ENCODE measurements at regions not wholly inside any gene's neighbourhood (a gene's known extent, or its start where the extent isn't known, plus 50 kb on each side); places are given as distances from the start of the nearest gene placed in this dataset.

GRCh38 chr3:139755551-139755950 lies 77.8 kb upstream of the NMNAT3 start:
- no peaks in the 10 kb centered on the region for H4K20me1 ChIP-seq (ENCODE audit: insufficient read depth, low read length)
- no peaks in the 10 kb centered on the region for H3K9me3 ChIP-seq (ENCODE audit: insufficient read depth, low read length, severe bottlenecking)
- H3K4me1 ChIP-seq (ENCODE audit: insufficient read depth, low read length): no peaks in the 10 kb centered on the region
- no peak overlapping the region for H3K4me3 ChIP-seq (ENCODE audit: low read depth in 1 of 2, low read length in 2 of 2)
- H3K27ac ChIP-seq (ENCODE audit: low read length): no peak overlapping the region
- H3K79me2 ChIP-seq (ENCODE audit: insufficient read depth, low read length): no peaks in the 10 kb centered on the region
- H3K27me3 ChIP-seq (ENCODE audit: insufficient read depth, low read length, poor library complexity): peaks cover 4% of the 10 kb centered on the region
- no peak overlapping the region for H2AFZ ChIP-seq (ENCODE audit: low read depth, low read length)
- H3K4me2 ChIP-seq (ENCODE audit: insufficient read depth, low read length): no peak overlapping the region
- no peak for TF ChIP-seq EZH2 (IDR thresholded peaks at IDR 0.05; ENCODE audit: borderline replicate concordance, low read depth, low read length, severe bottlenecking)
- TF ChIP-seq CTCF (IDR thresholded peaks at IDR 0.05; ENCODE audit: borderline replicate concordance, extremely low read depth, low read length, poor library complexity, severe bottlenecking): no peak
- H3K36me3 ChIP-seq (ENCODE audit: insufficient read depth, low read length): no peaks in the 10 kb centered on the region
- DNase-seq (no peak), ATAC-seq (ENCODE audit: insufficient read depth, low read depth) (no peak)
- H3K9ac ChIP-seq (ENCODE audit: low read depth, low read length): no peak overlapping the region

- H3K9ac ChIP-seq (ENCODE audit: low read depth, low read length): no peak overlapping the region
- TF ChIP-seq EZH2 (IDR thresholded peaks at IDR 0.05; ENCODE audit: borderline replicate concordance, low read depth, low read length, severe bottlenecking): no peak
- no peak for TF ChIP-seq CTCF (IDR thresholded peaks at IDR 0.05; ENCODE audit: borderline replicate concordance, extremely low read depth, low read length, poor library complexity, severe bottlenecking)
- ATAC-seq (ENCODE audit: insufficient read depth, low read depth) (no peak), DNase-seq (no peak)
- H3K36me3 ChIP-seq (ENCODE audit: insufficient read depth, low read length): no peaks in the 10 kb centered on the region
- no peak overlapping the region for H3K4me2 ChIP-seq (ENCODE audit: insufficient read depth, low read length)
- H4K20me1 ChIP-seq (ENCODE audit: insufficient read depth, low read length): no peaks in the 10 kb centered on the region
- H3K27ac ChIP-seq (ENCODE audit: low read length): no peak overlapping the region
- H3K27me3 ChIP-seq (ENCODE audit: insufficient read depth, low read length, poor library complexity): no peaks in the 10 kb centered on the region
- no peaks in the 10 kb centered on the region for H3K79me2 ChIP-seq (ENCODE audit: insufficient read depth, low read length)
- no peak overlapping the region for H2AFZ ChIP-seq (ENCODE audit: low read depth, low read length)
- H3K4me3 ChIP-seq (ENCODE audit: low read depth in 1 of 2, low read length in 2 of 2): no peak overlapping the region
- no peaks in the 10 kb centered on the region for H3K9me3 ChIP-seq (ENCODE audit: insufficient read depth, low read length, severe bottlenecking)
- no peaks in the 10 kb centered on the region for H3K4me1 ChIP-seq (ENCODE audit: insufficient read depth, low read length)
Observed at GRCh38 chr3:139751789-139752188, 74.0 kb upstream of the NMNAT3 start.

GRCh38 chr3:139746481-139746880 lies 68.7 kb upstream of the NMNAT3 start:
- Histone ChIP-seq H3K36me3 (ENCODE audit: insufficient read depth, low read length) (no peaks in the 10 kb centered on the region), H3K79me2 (ENCODE audit: insufficient read depth, low read length) (no peaks in the 10 kb centered on the region), H3K4me1 (ENCODE audit: insufficient read depth, low read length) (no peaks in the 10 kb centered on the region), H4K20me1 (ENCODE audit: insufficient read depth, low read length) (no peaks in the 10 kb centered on the region), H3K27ac (ENCODE audit: low read length) (no peak overlapping the region), H2AFZ (ENCODE audit: low read depth, low read length) (no peak overlapping the region), H3K4me3 (ENCODE audit: low read depth in 1 of 2, low read length in 2 of 2) (no peak overlapping the region), H3K9ac (ENCODE audit: low read depth, low read length) (no peak overlapping the region), H3K9me3 (ENCODE audit: insufficient read depth, low read length, severe bottlenecking) (no peaks in the 10 kb centered on the region), H3K27me3 (ENCODE audit: insufficient read depth, low read length, poor library complexity) (no peaks in the 10 kb centered on the region), H3K4me2 (ENCODE audit: insufficient read depth, low read length) (no peak overlapping the region)
- no peak for ATAC-seq (ENCODE audit: insufficient read depth, low read depth)
- no peak for DNase-seq
- TF ChIP-seq CTCF (IDR thresholded peaks at IDR 0.05; ENCODE audit: borderline replicate concordance, extremely low read depth, low read length, poor library complexity, severe bottlenecking): no peak
- no peak for TF ChIP-seq EZH2 (IDR thresholded peaks at IDR 0.05; ENCODE audit: borderline replicate concordance, low read depth, low read length, severe bottlenecking)

- no peak overlapping the region for H3K4me3 ChIP-seq (ENCODE audit: low read depth in 1 of 2, low read length in 2 of 2)
- no peak for DNase-seq
- TF ChIP-seq EZH2 (IDR thresholded peaks at IDR 0.05; ENCODE audit: borderline replicate concordance, low read depth, low read length, severe bottlenecking): no peak
- TF ChIP-seq CTCF (IDR thresholded peaks at IDR 0.05; ENCODE audit: borderline replicate concordance, extremely low read depth, low read length, poor library complexity, severe bottlenecking): no peak
- H3K79me2 ChIP-seq (ENCODE audit: insufficient read depth, low read length): no peaks in the 10 kb centered on the region
- no peak for ATAC-seq (ENCODE audit: insufficient read depth, low read depth)
- no peak overlapping the region for H3K4me2 ChIP-seq (ENCODE audit: insufficient read depth, low read length)
- H4K20me1 ChIP-seq (ENCODE audit: insufficient read depth, low read length): no peaks in the 10 kb centered on the region
- no peak overlapping the region for H3K27ac ChIP-seq (ENCODE audit: low read length)
- no peaks in the 10 kb centered on the region for H3K36me3 ChIP-seq (ENCODE audit: insufficient read depth, low read length)
- no peak overlapping the region for H2AFZ ChIP-seq (ENCODE audit: low read depth, low read length)
- H3K4me1 ChIP-seq (ENCODE audit: insufficient read depth, low read length): no peaks in the 10 kb centered on the region
- peaks cover 2% of the 10 kb centered on the region for H3K27me3 ChIP-seq (ENCODE audit: insufficient read depth, low read length, poor library complexity)
- no peaks in the 10 kb centered on the region for H3K9me3 ChIP-seq (ENCODE audit: insufficient read depth, low read length, severe bottlenecking)
- H3K9ac ChIP-seq (ENCODE audit: low read depth, low read length): no peak overlapping the region
Observed at GRCh38 chr3:139745831-139746230, 68.1 kb upstream of the NMNAT3 start.

Measured in DND-41 (cell line).